OCI-LY7 (cell line): ENCODE measurements at regions not wholly inside any gene's neighbourhood (a gene's known extent, or its start where the extent isn't known, plus 50 kb on each side); places are given as distances from the start of the nearest gene placed in this dataset.

ENCODE experiments used
- BruUV-seq: library from RNA; stranded (reverse); fragments of 400-500 nt; replicated peaks from 2 replicates; lab custom pipeline; 2021; lab: Mats Ljungman, UMichigan
- CTCF ChIA-PET: fragments of 300-600 bp; sonication (Branson Sonifier 250); formaldehyde crosslinking; loops from one replicate; lab custom pipeline; 2022; ENCODE audit warnings: antibody characterized with exemption; ENCODE audit not compliant: unreplicated experiment; lab: Charles Lee
- POLR2A ChIA-PET: fragments of 300-600 bp; sonication (Branson Sonifier 250); formaldehyde crosslinking; loops from one replicate; lab custom pipeline; 2022; ENCODE audit warnings: antibody characterized with exemption; lab: Charles Lee
- DNase-seq: peaks from one replicate; pipeline ENCODE4 v3.0.0-alpha.2; 2015; ENCODE audit warnings: low spot score
- H2AFZ ChIP-seq: fragments of 200-600 bp; sonication (generic), shearing (Covaris generic); 2 replicates; pipeline ENCODE4 v1.6.1; 2014; ENCODE audit warnings: mild to moderate bottlenecking, antibody characterized with exemption, low read length, moderate library complexity
- H3K27ac ChIP-seq: fragments of 200-600 bp; sonication (generic); 2 replicates; pipeline ENCODE4 v1.5.1; 2014; ENCODE audit warnings: mixed run types, low read depth, mild to moderate bottlenecking, moderate library complexity, low read length, inconsistent platforms; ENCODE audit not compliant: poor library complexity, severe bottlenecking
- H3K36me3 ChIP-seq: fragments of 200-600 bp; sonication (generic); 2 replicates; pipeline ENCODE4 v1.6.1; 2014; ENCODE audit warnings: mild to moderate bottlenecking, antibody characterized with exemption, low read length, moderate library complexity, mixed read lengths; ENCODE audit not compliant: insufficient read depth
- H3K4me1 ChIP-seq: fragments of 200-600 bp; sonication (generic); 2 replicates; pipeline ENCODE4 v1.5.1; 2014; ENCODE audit warnings: mild to moderate bottlenecking, low read length; ENCODE audit not compliant: insufficient read depth, poor library complexity, severe bottlenecking
- H3K4me2 ChIP-seq: fragments of 200-600 bp; sonication (generic); 2 replicates; pipeline ENCODE4 v1.6.1; 2014; ENCODE audit warnings: mild to moderate bottlenecking, low read length
- H3K4me3 ChIP-seq: fragments of 200-600 bp; sonication (generic); 2 replicates; pipeline ENCODE4 v1.5.1; 2014; ENCODE audit warnings: mild to moderate bottlenecking, low read depth, low read length; ENCODE audit not compliant: poor library complexity, severe bottlenecking
- H3K79me2 ChIP-seq: fragments of 200-600 bp; sonication (generic); 2 replicates; pipeline ENCODE4 v1.6.1; 2016; ENCODE audit warnings: low read depth, mild to moderate bottlenecking, low read length, moderate library complexity, mixed read lengths; ENCODE audit not compliant: insufficient read depth
- H3K9me2 ChIP-seq: fragments of 200-600 bp; sonication (generic); 2 replicates; pipeline ENCODE4 v1.6.1; 2016; ENCODE audit warnings: mild to moderate bottlenecking, low read length, mixed read lengths; ENCODE audit not compliant: insufficient read depth
- H3K9me3 ChIP-seq: fragments of 200-600 bp; sonication (generic); 2 replicates; pipeline ENCODE4 v1.6.1; 2014; ENCODE audit warnings: mild to moderate bottlenecking, mixed run types, low read length, mixed read lengths
- H4K20me1 ChIP-seq: fragments of 200-600 bp; sonication (generic); 2 replicates; pipeline ENCODE4 v1.6.1; 2014; ENCODE audit warnings: mild to moderate bottlenecking, antibody characterized with exemption, low read length, moderate library complexity, mixed read lengths; ENCODE audit not compliant: insufficient read depth
- CTCF ChIP-seq: fragments of 200-600 bp; sonication (generic); conservative IDR thresholded peaks from 2 replicates; pipeline ENCODE4 v1.5.1; 2014; ENCODE audit warnings: mild to moderate bottlenecking, antibody characterized with exemption, low read length, moderate library complexity, mixed read lengths
- EZH2phosphoT487 ChIP-seq: fragments of 200-600 bp; sonication (generic); IDR thresholded peaks from 2 replicates; pipeline ENCODE4 v1.6.1; 2018; ENCODE audit warnings: low read depth, borderline replicate concordance, mild to moderate bottlenecking, mixed run types, antibody characterized with exemption, low read length, moderate library complexity, mixed read lengths
- intact Hi-C: fragments of 100-400 bp; cut with micrococcal nuclease; formaldehyde crosslinking; loops from one replicate; pipeline ENCODE4 v1.10.0; 2022; ENCODE audit not compliant: unreplicated experiment

GRCh38 chr7:17026269-17026668 is 144.5 kb upstream of the AGR3 start:
- ChIA-PET CTCF (no interaction called here), POLR2A (no interaction called here)
- H2AFZ ChIP-seq, result no peak overlapping the region
- no peaks in the 10 kb centered on the region for H3K9me3 ChIP-seq
- DNase-seq, result no peak
- no peaks in the 10 kb centered on the region for H3K9me2 ChIP-seq
- H3K27ac ChIP-seq, result no peak overlapping the region
- no peaks in the 10 kb centered on the region for H3K4me1 ChIP-seq
- TF ChIP-seq CTCF, result no peak
- no peak for TF ChIP-seq EZH2phosphoT487
- no peaks in the 10 kb centered on the region for H4K20me1 ChIP-seq
- H3K79me2 ChIP-seq, result no peaks in the 10 kb centered on the region
- H3K4me3 ChIP-seq, result no peak overlapping the region
- intact Hi-C loops, result no loop called here
- no peak overlapping the region for H3K4me2 ChIP-seq
- no TSS peak for BruUV-seq
- no peaks in the 10 kb centered on the region for H3K36me3 ChIP-seq

GRCh38 chr7:17027143-17027788 is 145.5 kb upstream of the AGR3 start:
- Histone ChIP-seq H4K20me1 (no peaks in the 10 kb centered on the region), H3K4me3 (no peak overlapping the region), H3K27ac (no peak overlapping the region), H3K79me2 (no peaks in the 10 kb centered on the region), H3K9me2 (no peaks in the 10 kb centered on the region), H3K9me3 (no peaks in the 10 kb centered on the region), H3K4me2 (no peak overlapping the region), H3K4me1 (no peaks in the 10 kb centered on the region), H2AFZ (no peak overlapping the region), H3K36me3 (no peaks in the 10 kb centered on the region)
- no peak for TF ChIP-seq CTCF
- no peak for TF ChIP-seq EZH2phosphoT487
- intact Hi-C loops, result no loop called here
- CTCF ChIA-PET, result no interaction called here
- POLR2A ChIA-PET, result no interaction called here
- no TSS peak for BruUV-seq
- no peak for DNase-seq

GRCh38 chr7:17027789-17028152 is 146.0 kb upstream of the AGR3 start:
- intact Hi-C loops, result no loop called here
- TF ChIP-seq CTCF (no peak), EZH2phosphoT487 (no peak)
- H3K4me3 ChIP-seq, result no peak overlapping the region
- H3K9me3 ChIP-seq, result no peaks in the 10 kb centered on the region
- ChIA-PET POLR2A (no interaction called here), CTCF (no interaction called here)
- BruUV-seq, result no TSS peak
- no peaks in the 10 kb centered on the region for H3K79me2 ChIP-seq
- no peaks in the 10 kb centered on the region for H3K36me3 ChIP-seq
- H3K9me2 ChIP-seq, result no peaks in the 10 kb centered on the region
- no peaks in the 10 kb centered on the region for H4K20me1 ChIP-seq
- no peak overlapping the region for H2AFZ ChIP-seq
- no peak overlapping the region for H3K4me2 ChIP-seq
- no peak overlapping the region for H3K27ac ChIP-seq
- no peaks in the 10 kb centered on the region for H3K4me1 ChIP-seq
- no peak for DNase-seq
